Astrocyte (in vitro differentiated cells and primary cell): ENCODE measurements at regions not wholly inside any gene's neighbourhood (a gene's known extent, or its start where the extent isn't known, plus 50 kb on each side); places are given as distances from the start of the nearest gene placed in this dataset.

Experiments used
- DNase-seq: peaks from one replicate; pipeline ENCODE4 v3.0.0-alpha.2; 2010; ENCODE audit warnings: low read depth
- FAIRE-seq: peaks from 2 replicates; lab custom pipeline; 2011; peaks lifted over from hg19 to GRCh38; lab: Jason Lieb, UNC
- H2AFZ ChIP-seq: 2 replicates; pipeline ENCODE4 v1.6.0; 2012; ENCODE audit warnings: low read depth, low read length, inconsistent platforms
- H3K27ac ChIP-seq: 2 replicates; pipeline ENCODE4 v1.5.1; 2011; ENCODE audit warnings: low read depth, low read length, inconsistent platforms
- H3K27me3 ChIP-seq: 2 replicates; pipeline ENCODE4 v1.6.0; 2011; ENCODE audit warnings: low read length, inconsistent platforms; ENCODE audit not compliant: insufficient read depth
- H3K36me3 ChIP-seq: 2 replicates; pipeline ENCODE4 v1.5.1; 2011; ENCODE audit warnings: low read length, inconsistent platforms; ENCODE audit not compliant: insufficient read depth
- H3K4me1 ChIP-seq: 2 replicates; pipeline ENCODE4 v1.5.1; 2011; ENCODE audit warnings: low read length, inconsistent platforms; ENCODE audit not compliant: insufficient read depth
- H3K4me2 ChIP-seq: 2 replicates; pipeline ENCODE4 v1.6.0; 2012; ENCODE audit warnings: low read length, inconsistent platforms
- H3K4me3 ChIP-seq: 2 replicates; pipeline ENCODE4 v1.5.1; 2011; ENCODE audit warnings: low read depth, mild to moderate bottlenecking, low read length, inconsistent platforms; ENCODE audit not compliant: insufficient read depth
- H3K79me2 ChIP-seq: 2 replicates; pipeline ENCODE4 v1.6.0; 2012; ENCODE audit warnings: mild to moderate bottlenecking, low read length, inconsistent platforms; ENCODE audit not compliant: insufficient read depth
- H3K9ac ChIP-seq: 2 replicates; pipeline ENCODE4 v1.6.0; 2012; ENCODE audit warnings: mild to moderate bottlenecking, low read length, inconsistent platforms
- H3K9me3 ChIP-seq: 2 replicates; pipeline ENCODE4 v1.5.1; 2012; ENCODE audit warnings: low read depth, mild to moderate bottlenecking, low read length, inconsistent platforms; ENCODE audit not compliant: insufficient read depth
- H4K20me1 ChIP-seq: 2 replicates; pipeline ENCODE4 v1.6.0; 2012; ENCODE audit warnings: low read length, inconsistent platforms; ENCODE audit not compliant: insufficient read depth
- H3K27ac Mint-ChIP-seq: one replicate; pipeline ENCODE4 v1.8.0; 2021; ENCODE audit warnings: mild to moderate bottlenecking, mixed read lengths; ENCODE audit not compliant: unreplicated experiment
- H3K27me3 Mint-ChIP-seq: one replicate; pipeline ENCODE4 v1.8.0; 2021; ENCODE audit warnings: low read depth, mixed read lengths; ENCODE audit not compliant: unreplicated experiment
- H3K36me3 Mint-ChIP-seq: one replicate; pipeline ENCODE4 v1.8.0; 2021; ENCODE audit warnings: low read depth, mixed read lengths; ENCODE audit not compliant: unreplicated experiment
- H3K4me1 Mint-ChIP-seq: one replicate; pipeline ENCODE4 v1.8.0; 2021; ENCODE audit warnings: low read depth, mixed read lengths; ENCODE audit not compliant: unreplicated experiment
- H3K4me3 Mint-ChIP-seq: one replicate; pipeline ENCODE4 v1.8.0; 2021; ENCODE audit warnings: mild to moderate bottlenecking, moderate library complexity, mixed read lengths; ENCODE audit not compliant: unreplicated experiment
- H3K9me3 Mint-ChIP-seq: one replicate; pipeline ENCODE4 v1.8.0; 2021; ENCODE audit warnings: mild to moderate bottlenecking, mixed read lengths; ENCODE audit not compliant: unreplicated experiment
- CTCF ChIP-seq: IDR thresholded peaks from 2 replicates; pipeline ENCODE4 v1.5.1; 2011; ENCODE audit warnings: low read depth, mild to moderate bottlenecking, inconsistent platforms, low read length, moderate library complexity; ENCODE audit not compliant: insufficient read depth
- EZH2 ChIP-seq: IDR thresholded peaks from 2 replicates; pipeline ENCODE4 v1.6.1; 2012; ENCODE audit warnings: mild to moderate bottlenecking, low read length, inconsistent platforms; ENCODE audit not compliant: insufficient read depth

- H3K27me3 ChIP-seq, result no peaks in the 10 kb centered on the region
- Mint-ChIP-seq H3K4me1 (peaks cover 6% of the 10 kb centered on the region), H3K4me3 (no peak overlapping the region), H3K27me3 (peaks cover 6% of the 10 kb centered on the region), H3K36me3 (no peaks in the 10 kb centered on the region), H3K27ac (no peak overlapping the region), H3K9me3 (no peaks in the 10 kb centered on the region)
- H3K9me3 ChIP-seq, result no peaks in the 10 kb centered on the region
- H4K20me1 ChIP-seq, result no peaks in the 10 kb centered on the region
- TF ChIP-seq EZH2 (no peak), CTCF (no peak)
- DNase-seq (no peak), FAIRE-seq (no peak)
- H3K4me1 ChIP-seq, result no peaks in the 10 kb centered on the region
- H3K79me2 ChIP-seq, result no peaks in the 10 kb centered on the region
- no peak overlapping the region for H2AFZ ChIP-seq
- no peaks in the 10 kb centered on the region for H3K36me3 ChIP-seq
- H3K4me3 ChIP-seq, result no peak overlapping the region
- no peak overlapping the region for H3K27ac ChIP-seq
- no peak overlapping the region for H3K9ac ChIP-seq
- no peak overlapping the region for H3K4me2 ChIP-seq
These were observed 479.4 kb upstream of the MPDZ start for GRCh38 chr9:13758936-13759335.

- Histone ChIP-seq H3K27ac (no peak overlapping the region), H3K4me3 (no peak overlapping the region), H3K36me3 (no peaks in the 10 kb centered on the region), H3K79me2 (no peaks in the 10 kb centered on the region), H3K9me3 (no peaks in the 10 kb centered on the region), H4K20me1 (no peaks in the 10 kb centered on the region), H3K27me3 (no peaks in the 10 kb centered on the region), H2AFZ (no peak overlapping the region), H3K4me1 (no peaks in the 10 kb centered on the region), H3K4me2 (no peak overlapping the region), H3K9ac (no peak overlapping the region)
- FAIRE-seq, result no peak
- H3K27ac Mint-ChIP-seq, result no peak overlapping the region
- no peaks in the 10 kb centered on the region for H3K36me3 Mint-ChIP-seq
- H3K27me3 Mint-ChIP-seq, result peaks cover 4% of the 10 kb centered on the region
- TF ChIP-seq EZH2, result no peak
- TF ChIP-seq CTCF, result no peak
- peaks cover 8% of the 10 kb centered on the region for H3K4me1 Mint-ChIP-seq
- H3K9me3 Mint-ChIP-seq, result no peaks in the 10 kb centered on the region
- no peak for DNase-seq
- no peak overlapping the region for H3K4me3 Mint-ChIP-seq
These were observed 477.5 kb upstream of the MPDZ start for GRCh38 chr9:13756943-13757342.

DNA sequence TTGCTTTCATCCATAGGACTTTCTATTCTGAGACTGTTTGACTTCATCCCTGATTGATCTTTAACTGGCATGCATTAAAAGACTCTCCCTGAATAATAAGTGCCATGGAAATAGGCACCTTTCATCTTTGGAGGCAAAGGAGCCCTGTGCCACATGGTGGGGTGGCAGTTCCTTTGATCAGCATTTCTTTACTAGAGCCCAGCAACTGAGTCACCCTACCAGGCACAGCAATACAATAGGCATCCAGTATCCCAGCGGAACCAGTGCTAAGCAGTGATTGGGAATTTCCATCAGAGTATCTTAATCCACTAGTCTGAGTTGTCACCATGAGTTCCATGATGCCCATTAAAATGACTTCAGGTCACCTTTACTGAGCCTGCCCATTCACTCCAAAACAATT is 476.1 kb upstream of the MPDZ start:
- no peak overlapping the region for H3K4me3 Mint-ChIP-seq
- H3K9ac ChIP-seq, result no peak overlapping the region
- TF ChIP-seq EZH2, result no peak
- no peak for TF ChIP-seq CTCF
- no peaks in the 10 kb centered on the region for H3K9me3 Mint-ChIP-seq
- no peaks in the 10 kb centered on the region for H4K20me1 ChIP-seq
- H3K36me3 ChIP-seq, result no peaks in the 10 kb centered on the region
- FAIRE-seq (no peak), DNase-seq (no peak)
- peaks cover 3% of the 10 kb centered on the region for H3K27me3 Mint-ChIP-seq
- H3K27ac ChIP-seq, result no peak overlapping the region
- H3K4me1 Mint-ChIP-seq, result peaks cover 8% of the 10 kb centered on the region
- no peak overlapping the region for H3K4me3 ChIP-seq
- H3K4me1 ChIP-seq, result peaks cover 5% of the 10 kb centered on the region
- H3K4me2 ChIP-seq, result no peak overlapping the region
- H3K27me3 ChIP-seq, result no peaks in the 10 kb centered on the region
- H3K27ac Mint-ChIP-seq, result no peak overlapping the region
- no peaks in the 10 kb centered on the region for H3K36me3 Mint-ChIP-seq
- no peaks in the 10 kb centered on the region for H3K9me3 ChIP-seq
- no peaks in the 10 kb centered on the region for H3K79me2 ChIP-seq
- no peak overlapping the region for H2AFZ ChIP-seq
